CD8-positive, alpha-beta memory T cell (primary cell): ENCODE measurements at regions not wholly inside any gene's neighbourhood (a gene's known extent, or its start where the extent isn't known, plus 50 kb on each side); places are given as distances from the start of the nearest gene placed in this dataset.

ENCODE experiments used
- CTCF ChIA-PET: fragments of 350-600 bp; sonication (Branson Sonifier 250); formaldehyde crosslinking; loops from one replicate; lab custom pipeline; 2021; ENCODE audit warnings: antibody characterized with exemption; lab: Charles Lee
- POLR2A ChIA-PET: fragments of 350-600 bp; sonication (Branson Sonifier 250); formaldehyde crosslinking; loops from one replicate; lab custom pipeline; 2021; ENCODE audit warnings: antibody characterized with exemption; lab: Charles Lee
- DNase-seq, 5 donors: peaks; one replicate each; pipeline versions ENCODE4 v3.0.0 to v3.0.0-alpha.2; 2020 to 2022; ENCODE audit warnings: mixed read lengths in 1 of 5
- H3K27ac ChIP-seq: one replicate; pipeline ENCODE4 v1.7.0; 2013; ENCODE audit warnings: low read depth, mild to moderate bottlenecking, low read length, moderate library complexity
- H3K27me3 ChIP-seq: 2 replicates; pipeline ENCODE4 v1.7.0; 2013; ENCODE audit warnings: low read length, mild to moderate bottlenecking; ENCODE audit not compliant: insufficient read depth, poor library complexity, severe bottlenecking
- H3K36me3 ChIP-seq: 2 replicates; pipeline ENCODE4 v1.7.0; 2013; ENCODE audit warnings: mild to moderate bottlenecking, low read length, moderate library complexity; ENCODE audit not compliant: insufficient read depth
- H3K4me1 ChIP-seq: 2 replicates; pipeline ENCODE4 v1.7.0; 2013; ENCODE audit warnings: mild to moderate bottlenecking, low read length, moderate library complexity; ENCODE audit not compliant: insufficient read depth
- H3K4me3 ChIP-seq: 2 replicates; pipeline ENCODE4 v1.7.0; 2013; ENCODE audit warnings: mild to moderate bottlenecking, low read length
- H3K9me3 ChIP-seq: 2 replicates; pipeline ENCODE4 v1.7.0; 2013; ENCODE audit warnings: mild to moderate bottlenecking, low read length
- H3K27ac Mint-ChIP-seq, 8 donors: one replicate each; pipeline ENCODE4 v1.8.0; 2020 to 2021; ENCODE audit warnings: mixed read lengths in 8 of 8, mild to moderate bottlenecking in 6 of 8, inconsistent platforms in 3 of 8, moderate library complexity in 3 of 8
- H3K27me3 Mint-ChIP-seq, 2 donors: one replicate each; pipeline ENCODE4 v1.8.0; 2020 to 2021; ENCODE audit warnings: mixed read lengths in 2 of 2, mild to moderate bottlenecking in 1 of 2, moderate library complexity in 1 of 2
- H3K36me3 Mint-ChIP-seq, 3 donors: one replicate each; pipeline ENCODE4 v1.8.0; 2020 to 2021; ENCODE audit warnings: mixed read lengths in 3 of 3, inconsistent platforms in 1 of 3, mild to moderate bottlenecking in 1 of 3
- H3K4me1 Mint-ChIP-seq, 3 donors: one replicate each; pipeline ENCODE4 v1.8.0; 2020 to 2021; ENCODE audit warnings: mixed read lengths in 3 of 3, inconsistent platforms in 1 of 3, mild to moderate bottlenecking in 1 of 3
- H3K4me3 Mint-ChIP-seq, 7 donors: one replicate each; pipeline ENCODE4 v1.8.0; 2020 to 2021; ENCODE audit warnings: mixed read lengths in 7 of 7, mild to moderate bottlenecking in 6 of 7, moderate library complexity in 4 of 7, inconsistent platforms in 2 of 7
- H3K9me3 Mint-ChIP-seq, 5 donors: one replicate each; pipeline ENCODE4 v1.8.0; 2020 to 2022; ENCODE audit warnings: mixed read lengths in 5 of 5, mild to moderate bottlenecking in 3 of 5, moderate library complexity in 2 of 5, inconsistent platforms in 1 of 5

GRCh38 chr11:82634091-82634490, 99.6 kb downstream of the FAM181B start:
- H3K4me3 ChIP-seq: no peak overlapping the region
- no peaks in the 10 kb centered on the region for H3K36me3 Mint-ChIP-seq
- ChIA-PET CTCF (no interaction called here), POLR2A (no interaction called here)
- H3K27me3 Mint-ChIP-seq: peaks cover 4% of the 10 kb centered on the region in 2 donors
- H3K27me3 ChIP-seq: no peaks in the 10 kb centered on the region
- no peaks in the 10 kb centered on the region for H3K9me3 ChIP-seq
- no peak overlapping the region for H3K27ac Mint-ChIP-seq
- H3K4me1 Mint-ChIP-seq: no peaks in the 10 kb centered on the region
- no peak overlapping the region for H3K27ac ChIP-seq
- no peaks in the 10 kb centered on the region for H3K4me1 ChIP-seq
- no peak for DNase-seq
- H3K9me3 Mint-ChIP-seq: peaks cover 0 to 7% (median 0%) of the 10 kb centered on the region in 5 donors
- H3K4me3 Mint-ChIP-seq: no peak overlapping the region
- no peaks in the 10 kb centered on the region for H3K36me3 ChIP-seq

GRCh38 chr11:82631722-82632630, 101.7 kb downstream of the FAM181B start:
- Mint-ChIP-seq H3K9me3 (peaks cover 0 to 10% (median 2%) of the 10 kb centered on the region in 5 donors), H3K4me1 (no peaks in the 10 kb centered on the region), H3K27ac (no peak overlapping the region), H3K36me3 (peaks cover 0 to 6% (median 0%) of the 10 kb centered on the region in 3 donors), H3K4me3 (no peak overlapping the region), H3K27me3 (peaks cover 0 to 4% of the 10 kb centered on the region in 2 donors)
- Histone ChIP-seq H3K27ac (no peak overlapping the region), H3K27me3 (no peaks in the 10 kb centered on the region), H3K36me3 (no peaks in the 10 kb centered on the region), H3K9me3 (no peaks in the 10 kb centered on the region), H3K4me3 (no peak overlapping the region), H3K4me1 (no peaks in the 10 kb centered on the region)
- POLR2A ChIA-PET: no interaction called here
- DNase-seq: no peak
- CTCF ChIA-PET: no interaction called here

GRCh38 chr11:82610671-82611070, 123.0 kb downstream of the FAM181B start:
- ChIA-PET POLR2A (no interaction called here), CTCF (no interaction called here)
- Histone ChIP-seq H3K27me3 (no peaks in the 10 kb centered on the region), H3K27ac (no peak overlapping the region), H3K4me3 (no peak overlapping the region), H3K36me3 (no peaks in the 10 kb centered on the region), H3K9me3 (no peaks in the 10 kb centered on the region), H3K4me1 (no peaks in the 10 kb centered on the region)
- Mint-ChIP-seq H3K4me1 (no peaks in the 10 kb centered on the region), H3K27ac (no peak overlapping the region), H3K36me3 (no peaks in the 10 kb centered on the region), H3K9me3 (no peaks in the 10 kb centered on the region), H3K27me3 (no peaks in the 10 kb centered on the region), H3K4me3 (no peak overlapping the region)
- DNase-seq: no peak

- H3K4me1 ChIP-seq: no peaks in the 10 kb centered on the region
- no peak overlapping the region for H3K4me3 Mint-ChIP-seq
- DNase-seq: no peak
- H3K27ac ChIP-seq: no peak overlapping the region
- H3K27me3 ChIP-seq: no peaks in the 10 kb centered on the region
- POLR2A ChIA-PET: no interaction called here
- H3K9me3 ChIP-seq: no peaks in the 10 kb centered on the region
- CTCF ChIA-PET: no interaction called here
- no peaks in the 10 kb centered on the region for H3K4me1 Mint-ChIP-seq
- peaks cover 0 to 2% of the 10 kb centered on the region in 2 donors for H3K27me3 Mint-ChIP-seq
- H3K9me3 Mint-ChIP-seq: peaks cover 0 to 2% (median 0%) of the 10 kb centered on the region in 5 donors
- no peak overlapping the region for H3K4me3 ChIP-seq
- H3K36me3 ChIP-seq: no peaks in the 10 kb centered on the region
- no peak overlapping the region for H3K27ac Mint-ChIP-seq
- H3K36me3 Mint-ChIP-seq: no peaks in the 10 kb centered on the region
These were observed 126.9 kb downstream of the FAM181B start for GRCh38 chr11:82606738-82607137.

GRCh38 chr11:82601711-82602110, 132.0 kb downstream of the FAM181B start:
- H3K9me3 ChIP-seq: no peaks in the 10 kb centered on the region
- H3K36me3 Mint-ChIP-seq: no peaks in the 10 kb centered on the region
- H3K27ac ChIP-seq: no peak overlapping the region
- H3K27ac Mint-ChIP-seq: no peak overlapping the region
- no peak overlapping the region for H3K4me3 Mint-ChIP-seq
- no peak for DNase-seq
- POLR2A ChIA-PET: no interaction called here
- H3K27me3 Mint-ChIP-seq: peaks cover 0 to 2% of the 10 kb centered on the region in 2 donors
- CTCF ChIA-PET: no interaction called here
- peaks cover 0 to 3% (median 0%) of the 10 kb centered on the region in 5 donors for H3K9me3 Mint-ChIP-seq
- H3K27me3 ChIP-seq: no peaks in the 10 kb centered on the region
- no peaks in the 10 kb centered on the region for H3K4me1 ChIP-seq
- no peak overlapping the region for H3K4me3 ChIP-seq
- no peaks in the 10 kb centered on the region for H3K36me3 ChIP-seq
- no peaks in the 10 kb centered on the region for H3K4me1 Mint-ChIP-seq

- peaks cover 0 to 2% of the 10 kb centered on the region in 2 donors for H3K27me3 Mint-ChIP-seq
- H3K4me1 ChIP-seq: no peaks in the 10 kb centered on the region
- H3K9me3 Mint-ChIP-seq: peaks cover 0 to 3% (median 2%) of the 10 kb centered on the region in 5 donors
- H3K27me3 ChIP-seq: no peaks in the 10 kb centered on the region
- H3K27ac ChIP-seq: no peak overlapping the region
- ChIA-PET POLR2A (no interaction called here), CTCF (no interaction called here)
- H3K4me3 ChIP-seq: no peak overlapping the region
- H3K4me1 Mint-ChIP-seq: no peaks in the 10 kb centered on the region
- no peak overlapping the region for H3K4me3 Mint-ChIP-seq
- no peak overlapping the region for H3K27ac Mint-ChIP-seq
- H3K36me3 ChIP-seq: no peaks in the 10 kb centered on the region
- no peaks in the 10 kb centered on the region for H3K36me3 Mint-ChIP-seq
- no peaks in the 10 kb centered on the region for H3K9me3 ChIP-seq
- no peak for DNase-seq
These were observed 133.8 kb downstream of the FAM181B start for GRCh38 chr11:82599836-82600235.

GRCh38 chr11:82586581-82586980, 147.1 kb downstream of the FAM181B start:
- DNase-seq: no peak
- Histone ChIP-seq H3K27ac (no peak overlapping the region), H3K4me3 (no peak overlapping the region), H3K27me3 (no peaks in the 10 kb centered on the region), H3K36me3 (no peaks in the 10 kb centered on the region), H3K9me3 (no peaks in the 10 kb centered on the region), H3K4me1 (no peaks in the 10 kb centered on the region)
- Mint-ChIP-seq H3K36me3 (no peaks in the 10 kb centered on the region), H3K4me1 (no peaks in the 10 kb centered on the region), H3K27me3 (peaks cover 0 to 1% of the 10 kb centered on the region in 2 donors), H3K27ac (no peak overlapping the region), H3K4me3 (no peak overlapping the region), H3K9me3 (peaks cover 0 to 4% (median 0%) of the 10 kb centered on the region in 5 donors)
- ChIA-PET POLR2A (no interaction called here), CTCF (no interaction called here)

GRCh38 chr11:82577246-82577645, 156.4 kb downstream of the FAM181B start:
- Histone ChIP-seq H3K27me3 (no peaks in the 10 kb centered on the region), H3K9me3 (no peaks in the 10 kb centered on the region), H3K36me3 (no peaks in the 10 kb centered on the region), H3K4me3 (no peak overlapping the region), H3K27ac (no peak overlapping the region), H3K4me1 (no peaks in the 10 kb centered on the region)
- DNase-seq: no peak
- ChIA-PET POLR2A (no interaction called here), CTCF (no interaction called here)
- H3K4me1 Mint-ChIP-seq: no peaks in the 10 kb centered on the region
- no peak overlapping the region for H3K4me3 Mint-ChIP-seq
- H3K9me3 Mint-ChIP-seq: peaks cover 0 to 6% (median 2%) of the 10 kb centered on the region in 5 donors
- peaks cover 0 to 1% of the 10 kb centered on the region in 2 donors for H3K27me3 Mint-ChIP-seq
- no peaks in the 10 kb centered on the region for H3K36me3 Mint-ChIP-seq
- no peak overlapping the region for H3K27ac Mint-ChIP-seq
